ENCODE measurements at regions not wholly inside any gene's neighbourhood (a gene's known extent, or its start where the extent isn't known, plus 50 kb on each side); places are given as distances from the start of the nearest gene placed in this dataset.

GRCh38 chr10:130952086-130952485 lies 359.4 kb downstream of the TCERG1L start:
- no peak for TF ChIP-seq RAD21 (IDR thresholded peaks at IDR 0.05; ENCODE audit: low read length)
- TF ChIP-seq CTCF (conservative IDR thresholded peaks at IDR 0.05; ENCODE audit: low read depth, low read length) = no peak
- no peak for TF ChIP-seq SMC3 (IDR thresholded peaks at IDR 0.05; ENCODE audit: low read depth, low read length)
- no peak for TF ChIP-seq POLR2A (IDR thresholded peaks at IDR 0.05; ENCODE audit: low read depth, low read length)
- TF ChIP-seq MAZ (IDR thresholded peaks at IDR 0.05; ENCODE audit: borderline replicate concordance, low read depth, low read length) = no peak
- no peak for TF ChIP-seq RCOR1 (IDR thresholded peaks at IDR 0.05; ENCODE audit: insufficient replicate concordance, low read length)
- no peak for TF ChIP-seq CEBPB (IDR thresholded peaks at IDR 0.05; ENCODE audit: low read depth, low read length)
